Suprapubic skin (tissue), 4 donors: ENCODE measurements at regions not wholly inside any gene's neighbourhood (a gene's known extent, or its start where the extent isn't known, plus 50 kb on each side); places are given as distances from the start of the nearest gene placed in this dataset.

ENCODE experiments used
- DNase-seq, 2 donors: peaks; one replicate each; pipeline ENCODE4 v3.0.0-alpha.2; 2019; ENCODE audit warnings: low spot score in 2 of 2
- H3K27ac ChIP-seq: fragments of 200-600 bp; sonication (generic); one replicate; pipeline ENCODE4 v1.5.1; 2019
- H3K27me3 ChIP-seq: fragments of 200-600 bp; sonication (generic); one replicate; pipeline ENCODE4 v1.5.1; 2019
- H3K36me3 ChIP-seq: fragments of 200-600 bp; sonication (generic); one replicate; pipeline ENCODE4 v1.5.1; 2019
- H3K4me1 ChIP-seq: fragments of 200-600 bp; sonication (generic); one replicate; pipeline ENCODE4 v1.5.1; 2019
- H3K4me3 ChIP-seq: fragments of 200-600 bp; sonication (generic); one replicate; pipeline ENCODE4 v1.5.1; 2019; ENCODE audit warnings: mild to moderate bottlenecking
- H3K9me3 ChIP-seq: fragments of 200-600 bp; sonication (generic); one replicate; pipeline ENCODE4 v1.5.1; 2019
- EP300 ChIP-seq: sonication (generic); formaldehyde crosslinking; IDR thresholded peaks from one replicate; pipeline ENCODE4 v1.6.1; 2017; ENCODE audit warnings: antibody characterized with exemption
- POLR2A ChIP-seq, 2 donors: fragments of 450-650 bp; IDR thresholded peaks; one replicate each; pipeline ENCODE4 v1.6.1; 2017; ENCODE audit warnings: antibody characterized with exemption in 2 of 2, mild to moderate bottlenecking in 2 of 2, moderate library complexity in 2 of 2
- POLR2AphosphoS5 ChIP-seq, 3 donors: sonication (generic); formaldehyde crosslinking; IDR thresholded peaks; one replicate each; pipeline ENCODE4 v1.6.1; 2017; ENCODE audit warnings: antibody characterized with exemption in 3 of 3
- WGBS: methylation state at CpG from one replicate; pipeline ENCODE4 v1.1.5; 2018; 5-methylcytosine and 5-hydroxymethylcytosine counted together
- TF ChIP-seq, protein P1 (sequence below), 2 donors: fragments of 200-600 bp in 1 of 2; fragments of 450-650 bp in 1 of 2; sonication (generic) in 1 of 2; IDR thresholded peaks; one replicate each; pipeline ENCODE4 v1.5.1; 2016 to 2019; ENCODE audit warnings: antibody characterized with exemption in 2 of 2, mild to moderate bottlenecking in 1 of 2, moderate library complexity in 1 of 2

DNA sequence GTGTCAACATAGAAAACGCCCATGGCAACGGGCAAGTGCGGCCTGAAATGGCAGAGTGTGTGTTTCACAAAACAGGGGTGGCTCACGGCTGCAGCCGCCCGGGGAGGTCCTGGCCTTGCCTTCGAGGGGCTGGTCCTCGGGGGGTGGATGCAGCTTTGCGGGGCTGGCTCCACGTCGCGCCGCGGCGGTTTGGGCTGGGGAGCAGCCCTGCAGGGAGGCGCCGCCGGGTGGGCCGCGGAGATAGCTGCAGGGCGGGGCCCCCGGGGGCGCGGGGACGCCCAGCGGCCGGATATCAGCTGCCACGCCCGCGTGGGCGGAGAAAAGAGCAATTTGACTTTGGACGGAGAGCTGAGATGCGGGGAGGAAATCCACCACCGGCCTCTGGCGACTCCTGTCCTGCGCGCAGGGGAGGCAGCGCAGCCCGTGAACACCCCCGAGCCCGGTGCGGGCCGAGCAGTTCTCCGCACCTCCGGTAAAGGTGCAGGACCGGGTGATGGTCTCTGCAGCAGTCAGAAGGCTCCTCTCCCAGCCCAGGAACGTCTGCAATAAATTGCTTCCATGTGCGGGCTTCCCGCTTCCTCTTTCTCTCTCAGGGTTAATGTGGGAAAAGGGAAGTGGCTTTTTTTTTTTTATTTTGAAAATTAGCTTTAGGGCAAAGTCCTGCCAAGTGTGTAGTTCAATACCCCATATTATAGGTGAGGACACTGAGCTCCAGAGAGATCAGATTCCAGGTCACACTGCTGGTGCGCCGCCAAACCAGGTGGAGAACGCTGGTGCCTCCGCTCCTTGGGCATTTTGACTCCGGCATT, 110.5 kb downstream of the ARF6 start:
- WGBS = 1% methylated on average over 38 of the region's 54 CpGs
- Histone ChIP-seq H3K36me3 (no peaks in the 10 kb centered on the region), H3K27me3 (no peaks in the 10 kb centered on the region), H3K27ac (peak overlapping the region; percentile 96), H3K9me3 (no peaks in the 10 kb centered on the region), H3K4me1 (peaks cover 85% of the 10 kb centered on the region), H3K4me3 (peak overlapping the region; percentile 56)
- peak in 1 of 2 donors; percentile 59 for TF ChIP-seq POLR2A (IDR thresholded peaks at IDR 0.05)
- peak in 2 of 3 donors; percentile 45 to 80 for TF ChIP-seq POLR2AphosphoS5 (IDR thresholded peaks at IDR 0.05)
- no peak for TF ChIP-seq EP300
- peak; percentile 93 to 94 for DNase-seq

DNA sequence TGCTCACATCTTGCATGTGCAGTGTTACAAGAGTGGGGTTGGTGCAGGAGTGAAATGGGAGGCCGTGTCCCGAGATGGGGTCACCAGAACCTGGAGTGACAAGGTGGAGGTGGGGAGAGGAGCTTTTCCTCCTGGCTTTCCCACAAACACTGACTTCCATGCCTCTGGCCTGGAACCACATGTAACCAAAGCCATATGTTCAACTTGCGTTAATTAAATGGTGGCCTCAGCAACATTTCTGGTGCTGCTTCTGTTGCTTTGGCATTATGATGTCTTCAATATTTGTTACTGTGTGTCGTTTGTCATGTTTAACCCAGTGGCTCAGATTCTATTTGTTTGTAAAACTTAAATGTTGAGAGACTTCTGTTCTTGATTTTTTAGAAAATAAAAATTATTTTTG, 110.2 kb downstream of the VCPKMT start:
- TF ChIP-seq EP300 = no peak
- no peak for TF ChIP-seq POLR2A (IDR thresholded peaks at IDR 0.05)
- TF ChIP-seq, protein P1, sequence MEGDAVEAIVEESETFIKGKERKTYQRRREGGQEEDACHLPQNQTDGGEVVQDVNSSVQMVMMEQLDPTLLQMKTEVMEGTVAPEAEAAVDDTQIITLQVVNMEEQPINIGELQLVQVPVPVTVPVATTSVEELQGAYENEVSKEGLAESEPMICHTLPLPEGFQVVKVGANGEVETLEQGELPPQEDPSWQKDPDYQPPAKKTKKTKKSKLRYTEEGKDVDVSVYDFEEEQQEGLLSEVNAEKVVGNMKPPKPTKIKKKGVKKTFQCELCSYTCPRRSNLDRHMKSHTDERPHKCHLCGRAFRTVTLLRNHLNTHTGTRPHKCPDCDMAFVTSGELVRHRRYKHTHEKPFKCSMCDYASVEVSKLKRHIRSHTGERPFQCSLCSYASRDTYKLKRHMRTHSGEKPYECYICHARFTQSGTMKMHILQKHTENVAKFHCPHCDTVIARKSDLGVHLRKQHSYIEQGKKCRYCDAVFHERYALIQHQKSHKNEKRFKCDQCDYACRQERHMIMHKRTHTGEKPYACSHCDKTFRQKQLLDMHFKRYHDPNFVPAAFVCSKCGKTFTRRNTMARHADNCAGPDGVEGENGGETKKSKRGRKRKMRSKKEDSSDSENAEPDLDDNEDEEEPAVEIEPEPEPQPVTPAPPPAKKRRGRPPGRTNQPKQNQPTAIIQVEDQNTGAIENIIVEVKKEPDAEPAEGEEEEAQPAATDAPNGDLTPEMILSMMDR (IDR thresholded peaks at IDR 0.05) = no peak
- no peak for TF ChIP-seq POLR2AphosphoS5 (IDR thresholded peaks at IDR 0.05)

DNA sequence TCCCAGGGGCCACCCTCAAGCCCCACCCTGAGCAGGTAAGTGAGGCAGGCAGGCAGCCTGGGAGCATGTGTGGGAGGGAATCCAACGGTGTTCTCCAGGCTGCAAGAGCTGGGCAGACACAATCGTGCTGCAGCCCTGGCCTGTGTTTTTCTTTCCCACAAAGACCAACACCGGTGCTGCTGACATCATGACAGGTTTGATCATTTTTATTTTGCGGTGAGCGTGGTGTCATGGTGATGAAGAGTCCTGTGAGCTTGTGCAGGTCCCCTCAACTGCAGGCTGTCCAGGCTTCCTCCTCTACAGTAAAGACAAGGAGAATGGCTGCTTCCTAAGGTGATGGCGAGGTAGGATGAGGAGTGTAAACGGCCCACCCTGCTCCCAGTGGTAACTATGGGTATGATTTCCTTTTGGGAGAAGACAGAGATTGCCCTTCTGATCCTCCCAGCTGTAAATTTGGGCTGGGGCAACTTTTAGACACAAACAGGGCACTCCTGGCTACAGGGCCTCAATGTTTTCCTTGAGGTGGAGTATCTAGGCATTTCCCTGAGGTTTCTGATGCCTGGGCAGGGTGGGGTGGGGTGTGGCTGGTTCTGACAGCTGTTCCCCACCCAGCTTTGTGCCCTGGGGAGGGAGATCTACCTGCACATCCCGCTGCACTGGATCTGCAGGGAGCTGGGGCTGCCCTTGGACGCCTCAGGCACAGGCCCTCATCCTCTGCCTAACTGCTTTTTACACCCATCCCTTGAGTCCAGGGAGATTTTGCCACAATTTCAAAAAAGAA, 109.1 kb downstream of the VCPKMT start:
- no peaks in the 10 kb centered on the region for H3K36me3 ChIP-seq
- H3K4me1 ChIP-seq = peaks cover 63% of the 10 kb centered on the region
- TF ChIP-seq, protein P1 (IDR thresholded peaks at IDR 0.05) = peak; percentile 25 to 27
- TF ChIP-seq POLR2AphosphoS5 (IDR thresholded peaks at IDR 0.05) = peak in 2 of 3 donors; percentile 28 to 72
- no peak for TF ChIP-seq POLR2A (IDR thresholded peaks at IDR 0.05)
- WGBS = 40% methylated on average over 9 of the region's 9 CpGs
- H3K4me3 ChIP-seq = no peak overlapping the region
- no peaks in the 10 kb centered on the region for H3K9me3 ChIP-seq
- peak overlapping the region; percentile 71 for H3K27ac ChIP-seq
- DNase-seq = no peak
- H3K27me3 ChIP-seq = no peaks in the 10 kb centered on the region

More for the DNA sequence above, 110.2 kb downstream of the VCPKMT start:
- Histone ChIP-seq H3K27me3 (no peaks in the 10 kb centered on the region), H3K27ac (peak overlapping the region; percentile 71), H3K4me3 (no peak overlapping the region), H3K4me1 (peaks cover 73% of the 10 kb centered on the region), H3K9me3 (no peaks in the 10 kb centered on the region), H3K36me3 (no peaks in the 10 kb centered on the region)
- 84% methylated on average over 4 of the region's 4 CpGs for WGBS
- no peak for DNase-seq

DNA sequence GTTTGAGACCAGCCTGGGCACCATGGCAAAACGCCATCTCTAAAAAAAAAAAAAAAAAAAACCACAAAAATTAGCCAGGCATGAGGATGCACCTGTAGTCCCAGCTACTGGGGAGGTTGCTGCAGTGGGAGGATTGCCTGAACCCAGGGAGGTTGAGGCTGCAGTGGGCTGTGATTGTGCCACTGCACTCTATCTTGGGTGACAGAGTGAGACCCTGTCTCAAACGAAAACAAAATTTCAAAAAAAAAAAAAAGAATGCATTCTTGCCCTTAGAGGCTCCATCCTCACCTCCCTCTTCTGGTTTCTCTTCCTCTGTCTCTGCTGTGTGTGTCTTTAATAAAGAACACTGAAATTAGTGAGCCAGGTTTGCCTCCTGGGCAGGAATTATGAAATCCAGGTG, 107.8 kb downstream of the VCPKMT start:
- 70% methylated on average over 2 of the region's 2 CpGs for WGBS
- Histone ChIP-seq H3K27me3 (no peaks in the 10 kb centered on the region), H3K9me3 (no peaks in the 10 kb centered on the region), H3K4me1 (peaks cover 53% of the 10 kb centered on the region), H3K4me3 (no peak overlapping the region), H3K36me3 (no peaks in the 10 kb centered on the region), H3K27ac (peak overlapping the region; percentile 71)
- DNase-seq = no peak
- TF ChIP-seq, protein P1 (IDR thresholded peaks at IDR 0.05) = no peak
- TF ChIP-seq POLR2AphosphoS5 (IDR thresholded peaks at IDR 0.05) (no peak), POLR2A (IDR thresholded peaks at IDR 0.05) (no peak), EP300 (no peak)

DNA sequence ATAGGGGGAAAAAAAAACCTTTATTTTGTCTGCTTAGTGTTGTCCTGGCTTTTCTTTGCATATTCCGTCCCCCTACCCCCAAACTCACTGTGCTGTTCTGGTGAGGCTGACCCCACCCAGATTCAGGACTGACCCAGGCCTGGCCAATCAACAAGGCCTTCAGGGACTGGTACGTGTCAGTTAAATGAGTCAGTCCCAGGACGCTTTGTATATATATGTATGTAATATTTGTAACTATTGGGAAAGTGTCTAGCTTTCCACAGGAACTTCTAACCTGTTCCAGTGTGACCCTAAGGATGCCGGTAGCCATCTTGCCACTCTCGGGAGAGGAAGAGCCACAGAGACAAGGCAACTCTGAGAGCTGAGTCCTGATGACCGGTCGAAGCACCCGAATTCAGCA, 107.4 kb downstream of the VCPKMT start:
- no peaks in the 10 kb centered on the region for H3K9me3 ChIP-seq
- no peak overlapping the region for H3K4me3 ChIP-seq
- TF ChIP-seq POLR2AphosphoS5 (IDR thresholded peaks at IDR 0.05) (no peak), EP300 (no peak), POLR2A (IDR thresholded peaks at IDR 0.05) (no peak)
- TF ChIP-seq, protein P1 (IDR thresholded peaks at IDR 0.05) = no peak
- H3K27ac ChIP-seq = peak overlapping the region; percentile 71
- no peaks in the 10 kb centered on the region for H3K27me3 ChIP-seq
- H3K36me3 ChIP-seq = no peaks in the 10 kb centered on the region
- 82% methylated on average over 8 of the region's 8 CpGs for WGBS
- peaks cover 49% of the 10 kb centered on the region for H3K4me1 ChIP-seq
- DNase-seq = no peak
